ENCODE measurements at regions not wholly inside any gene's neighbourhood (a gene's known extent, or its start where the extent isn't known, plus 50 kb on each side); places are given as distances from the start of the nearest gene placed in this dataset.

GRCh38 chr13:50592412-50593155, 250.9 kb downstream of the DLEU7 start:
- intact Hi-C loops (cut with DNase I) = no loop called here
- Histone ChIP-seq H3K4me3 (no peak overlapping the region), H3K27ac (no peak overlapping the region)

GRCh38 chr13:50593207-50593606, 250.3 kb downstream of the DLEU7 start:
- no peaks in the 10 kb centered on the region for H3K4me1 ChIP-seq
- H3K9me3 ChIP-seq = no peaks in the 10 kb centered on the region
- intact Hi-C loops (cut with DNase I) = no loop called here
- ATAC-seq = no peak
- TF ChIP-seq CTCF (IDR thresholded peaks at IDR 0.05) = no peak
- no peaks in the 10 kb centered on the region for H3K36me3 ChIP-seq
- H3K27me3 ChIP-seq = no peaks in the 10 kb centered on the region
- H3K27ac ChIP-seq = no peak overlapping the region
- no peak for DNase-seq
- H3K4me3 ChIP-seq = no peak overlapping the region

More at GRCh38 chr13:50592412-50593155, 250.9 kb downstream of the DLEU7 start:
- no peaks in the 10 kb centered on the region for H3K4me1 ChIP-seq
- H3K36me3 ChIP-seq = no peaks in the 10 kb centered on the region
- no peaks in the 10 kb centered on the region for H3K27me3 ChIP-seq
- TF ChIP-seq CTCF (IDR thresholded peaks at IDR 0.05) = no peak
- ATAC-seq (no peak), DNase-seq (no peak)
- no peaks in the 10 kb centered on the region for H3K9me3 ChIP-seq

DNA sequence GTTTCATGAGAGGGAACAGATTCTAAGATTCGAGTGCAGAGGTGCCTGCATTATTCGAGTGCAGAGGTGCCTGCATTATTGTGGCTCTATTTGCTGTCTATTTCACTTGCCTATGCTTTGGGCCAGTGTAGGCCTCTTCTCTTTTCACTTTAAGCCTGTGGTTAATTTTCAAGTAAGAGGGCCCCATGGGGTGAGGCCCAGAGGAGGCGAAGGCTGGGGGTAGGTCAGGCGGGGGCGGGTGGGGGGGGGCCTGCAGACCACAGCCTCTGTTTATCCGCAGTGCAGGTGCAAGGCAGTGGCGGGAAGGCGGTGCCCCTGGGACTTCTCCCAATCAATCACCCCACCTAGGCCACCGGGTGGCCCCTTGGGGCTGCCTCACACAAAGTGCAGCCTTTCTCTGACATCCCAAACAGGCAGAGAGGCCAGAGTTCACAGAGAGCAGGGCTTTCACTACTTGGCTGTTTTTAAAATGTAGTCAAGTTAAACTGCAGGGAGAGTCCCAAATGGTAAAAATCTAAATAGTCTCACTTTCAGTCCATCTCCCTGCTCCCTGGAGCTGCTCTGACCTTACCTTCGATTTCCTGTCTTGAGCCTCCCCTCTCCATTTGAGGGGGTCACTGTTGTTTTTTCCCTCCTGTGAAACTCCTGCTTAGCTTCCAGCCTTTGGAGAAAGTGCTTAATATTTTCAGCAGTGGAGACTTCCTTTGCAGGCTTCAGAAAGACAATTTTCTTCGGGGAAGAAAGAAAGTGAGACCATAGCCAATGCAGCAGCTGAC, 249.0 kb downstream of the DLEU7 start:
- intact Hi-C loops (cut with DNase I) = no loop called here
- no peak overlapping the region for H3K27ac ChIP-seq
- TF ChIP-seq CTCF (IDR thresholded peaks at IDR 0.05) = no peak
- ATAC-seq (no peak), DNase-seq (no peak)
- no peaks in the 10 kb centered on the region for H3K4me1 ChIP-seq
- no peaks in the 10 kb centered on the region for H3K36me3 ChIP-seq
- no peak overlapping the region for H3K4me3 ChIP-seq
- no peaks in the 10 kb centered on the region for H3K9me3 ChIP-seq
- H3K27me3 ChIP-seq = no peaks in the 10 kb centered on the region

DNA sequence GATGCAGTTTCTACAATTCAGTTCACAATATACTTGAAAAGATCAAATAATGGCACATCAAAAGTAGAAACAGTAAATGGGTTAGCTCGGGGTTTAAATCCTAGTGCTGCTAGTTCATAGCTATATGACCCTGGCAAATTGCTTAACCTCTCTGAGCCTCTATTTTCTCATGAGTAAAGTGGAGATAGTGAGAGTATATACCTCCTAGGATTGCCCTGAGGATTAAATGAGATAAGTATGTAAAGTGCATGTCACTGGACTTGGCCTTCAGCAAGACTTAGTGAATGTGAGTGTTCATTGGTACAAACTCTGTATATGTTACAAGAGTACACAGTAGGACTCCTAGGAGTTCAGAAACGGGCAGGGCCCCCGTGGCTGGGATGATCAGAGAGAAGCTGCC, 248.3 kb downstream of the DLEU7 start:
- H3K36me3 ChIP-seq = no peaks in the 10 kb centered on the region
- no peak overlapping the region for H3K27ac ChIP-seq
- H3K4me3 ChIP-seq = no peak overlapping the region
- intact Hi-C loops (cut with DNase I) = no loop called here
- H3K9me3 ChIP-seq = no peaks in the 10 kb centered on the region
- no peaks in the 10 kb centered on the region for H3K4me1 ChIP-seq
- DNase-seq (no peak), ATAC-seq (no peak)
- no peak for TF ChIP-seq CTCF (IDR thresholded peaks at IDR 0.05)
- H3K27me3 ChIP-seq = no peaks in the 10 kb centered on the region

DNA sequence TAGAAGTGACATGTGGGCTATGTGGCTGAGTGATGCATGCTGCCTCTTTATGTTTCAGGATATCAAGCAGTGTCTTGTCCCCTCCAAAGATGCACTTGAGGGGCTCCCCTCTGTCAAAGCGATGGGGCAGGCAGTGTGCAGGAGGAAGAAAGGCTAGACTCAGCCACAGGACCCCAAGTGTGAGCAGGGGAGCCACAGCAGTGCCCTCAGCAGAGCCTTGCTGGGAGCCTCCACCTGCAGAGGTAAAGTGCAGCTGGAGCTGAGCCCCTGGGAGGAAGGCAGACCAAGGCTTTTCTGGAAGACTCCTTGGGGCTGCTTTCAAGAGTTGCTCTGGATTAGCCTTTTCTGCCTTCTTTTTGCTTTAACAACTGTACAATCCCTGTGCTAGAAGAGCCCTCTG, 247.3 kb downstream of the DLEU7 start:
- ATAC-seq (no peak), DNase-seq (no peak)
- Histone ChIP-seq H3K4me1 (no peaks in the 10 kb centered on the region), H3K27me3 (no peaks in the 10 kb centered on the region), H3K36me3 (no peaks in the 10 kb centered on the region), H3K9me3 (no peaks in the 10 kb centered on the region), H3K4me3 (no peak overlapping the region), H3K27ac (no peak overlapping the region)
- intact Hi-C loops (cut with DNase I) = no loop called here
- TF ChIP-seq CTCF (IDR thresholded peaks at IDR 0.05) = no peak
